Spleen (tissue), 11 donors: ENCODE measurements at regions not wholly inside any gene's neighbourhood (a gene's known extent, or its start where the extent isn't known, plus 50 kb on each side); places are given as distances from the start of the nearest gene placed in this dataset.

Source experiments
- DNase-seq: peaks from one replicate; pipeline ENCODE4 v3.0.0-alpha.2; 2020
- H3K27ac ChIP-seq, 8 donors: fragments of 200-600 bp; sonication (generic) in 7 of 8; 1 replicate in 4 of 8; 2 replicates in 4 of 8; pipeline versions ENCODE4 v1.5.0 to v1.8.0; 2016 to 2021; ENCODE audit warnings: inconsistent platforms in 4 of 8, mild to moderate bottlenecking in 4 of 8, moderate library complexity in 1 of 8
- H3K27me3 ChIP-seq, 7 donors: fragments of 200-600 bp; sonication (generic) in 6 of 7; replicated peaks in 1 of 7; 1 replicate in 4 of 7; 2 replicates in 3 of 7; pipeline versions ENCODE4 v1.5.0 to v1.8.0; 2016 to 2021; ENCODE audit warnings: inconsistent platforms in 3 of 7, mild to moderate bottlenecking in 1 of 7
- H3K36me3 ChIP-seq, 6 donors: fragments of 200-600 bp; sonication (generic) in 5 of 6; 1 replicate in 4 of 6; 2 replicates in 2 of 6; pipeline versions ENCODE4 v1.5.0 to v1.8.0; 2016 to 2021; ENCODE audit warnings: inconsistent platforms in 2 of 6
- H3K4me1 ChIP-seq, 6 donors: fragments of 200-600 bp; sonication (generic) in 5 of 6; 1 replicate in 3 of 6; 2 replicates in 3 of 6; pipeline versions ENCODE4 v1.5.0 to v1.8.0; 2016 to 2021; ENCODE audit warnings: inconsistent platforms in 3 of 6
- H3K4me3 ChIP-seq, 8 donors: fragments of 200-600 bp; sonication (generic) in 7 of 8; 1 replicate in 4 of 8; 2 replicates in 4 of 8; pipeline versions ENCODE4 v1.5.0 to v1.8.0; 2016 to 2021; ENCODE audit warnings: inconsistent platforms in 4 of 8, mild to moderate bottlenecking in 4 of 8, moderate library complexity in 2 of 8
- H3K9me3 ChIP-seq, 8 donors: fragments of 200-600 bp; sonication (generic) in 7 of 8; 1 replicate in 4 of 8; 2 replicates in 4 of 8; pipeline versions ENCODE4 v1.5.0 to v1.8.0; 2016 to 2021; ENCODE audit warnings: inconsistent platforms in 4 of 8
- POLR2A ChIP-seq, 3 donors: fragments of 450-650 bp; IDR thresholded peaks; one replicate each; pipeline ENCODE4 v1.5.1; 2017; ENCODE audit warnings: antibody characterized with exemption in 3 of 3, mild to moderate bottlenecking in 1 of 3
- POLR2AphosphoS5 ChIP-seq, 3 donors: sonication (generic); formaldehyde crosslinking; IDR thresholded peaks; one replicate each; pipeline ENCODE4 v1.5.1; 2017; ENCODE audit warnings: antibody characterized with exemption in 3 of 3
- WGBS, 5 donors: extraction: QIAGEN DNeasy Blood & Tissue Kit in 3 of 5; methylation state at CpG; one replicate each; pipeline versions ENCODE4 v1.1.5 to v1.1.7; 2013 to 2018; 5-methylcytosine and 5-hydroxymethylcytosine counted together
- intact Hi-C: fragments of 100-400 bp; cut with DNase I; formaldehyde crosslinking; loops from one replicate; pipeline ENCODE4 v1.15.0; 2023; ENCODE audit warnings: low total_unique reads
- TF ChIP-seq, protein P1 (sequence below), 11 experiments: fragments of 200-600 bp in 7 of 11; fragments of 450-650 bp in 4 of 11; sonication (generic) in 4 of 11; IDR thresholded peaks in 8 of 11; conservative IDR thresholded peaks in 3 of 11; 1 replicate in 7 of 11; 2 replicates in 4 of 11; pipeline versions ENCODE4 v1.4.0 to v1.8.0; 2016 to 2021; ENCODE audit warnings: antibody characterized with exemption in 11 of 11, inconsistent platforms in 4 of 11, mild to moderate bottlenecking in 1 of 11
- donor health status: healthy with polysubstance abuse.
- donor health status: DM: no; HTN: no; CAD: no; lungs with moderate emphysema.
- donor health status: DM: no; HTN: no; CAD: no.
- donor health status: Bipolar disorder and iron deficiency.
- donor health status: healthy.
- donor health status: DM: no; HTN: no; CAD: no.
- donor health status: DM: yes; HTN: yes; CAD: no.

- Histone ChIP-seq H3K27me3 (no peaks in the 10 kb centered on the region), H3K27ac (no peak overlapping the region), H3K36me3 (no peaks in the 10 kb centered on the region), H3K4me1 (peaks cover 0 to 41% (median 10%) of the 10 kb centered on the region in 6 donors), H3K9me3 (no peaks in the 10 kb centered on the region), H3K4me3 (no peak overlapping the region)
- no peak for TF ChIP-seq POLR2A (IDR thresholded peaks at IDR 0.05)
- TF ChIP-seq, protein P1, sequence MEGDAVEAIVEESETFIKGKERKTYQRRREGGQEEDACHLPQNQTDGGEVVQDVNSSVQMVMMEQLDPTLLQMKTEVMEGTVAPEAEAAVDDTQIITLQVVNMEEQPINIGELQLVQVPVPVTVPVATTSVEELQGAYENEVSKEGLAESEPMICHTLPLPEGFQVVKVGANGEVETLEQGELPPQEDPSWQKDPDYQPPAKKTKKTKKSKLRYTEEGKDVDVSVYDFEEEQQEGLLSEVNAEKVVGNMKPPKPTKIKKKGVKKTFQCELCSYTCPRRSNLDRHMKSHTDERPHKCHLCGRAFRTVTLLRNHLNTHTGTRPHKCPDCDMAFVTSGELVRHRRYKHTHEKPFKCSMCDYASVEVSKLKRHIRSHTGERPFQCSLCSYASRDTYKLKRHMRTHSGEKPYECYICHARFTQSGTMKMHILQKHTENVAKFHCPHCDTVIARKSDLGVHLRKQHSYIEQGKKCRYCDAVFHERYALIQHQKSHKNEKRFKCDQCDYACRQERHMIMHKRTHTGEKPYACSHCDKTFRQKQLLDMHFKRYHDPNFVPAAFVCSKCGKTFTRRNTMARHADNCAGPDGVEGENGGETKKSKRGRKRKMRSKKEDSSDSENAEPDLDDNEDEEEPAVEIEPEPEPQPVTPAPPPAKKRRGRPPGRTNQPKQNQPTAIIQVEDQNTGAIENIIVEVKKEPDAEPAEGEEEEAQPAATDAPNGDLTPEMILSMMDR (IDR thresholded peaks at IDR 0.05 in 8 of 11, conservative IDR thresholded peaks at IDR 0.05 in 3 of 11) = no peak
- no peak for TF ChIP-seq POLR2AphosphoS5 (IDR thresholded peaks at IDR 0.05)
- intact Hi-C loops = no loop called here
- no peak for DNase-seq
- WGBS, 5 donors = 85 to 95% (median 88%) methylated on average over 4 of the region's 4 CpGs
Measured at GRCh38 chr13:48857576-48857975, 118.1 kb upstream of the FNDC3A start.

- DNase-seq = no peak
- WGBS, 5 donors = 33 to 44% (median 37%) methylated on average over 3 of the region's 3 CpGs
- Histone ChIP-seq H3K36me3 (no peaks in the 10 kb centered on the region), H3K9me3 (no peaks in the 10 kb centered on the region), H3K4me1 (peaks cover 0 to 39% (median 10%) of the 10 kb centered on the region in 6 donors), H3K27me3 (no peaks in the 10 kb centered on the region), H3K4me3 (no peak overlapping the region), H3K27ac (no peak overlapping the region)
- TF ChIP-seq POLR2A (IDR thresholded peaks at IDR 0.05) = no peak
- TF ChIP-seq, protein P1 (IDR thresholded peaks at IDR 0.05 in 8 of 11, conservative IDR thresholded peaks at IDR 0.05 in 3 of 11) = no peak
- no peak for TF ChIP-seq POLR2AphosphoS5 (IDR thresholded peaks at IDR 0.05)
- intact Hi-C loops = no loop called here
Measured at GRCh38 chr13:48858122-48858902, 117.4 kb upstream of the FNDC3A start.

- Histone ChIP-seq H3K4me1 (peaks cover 0 to 29% (median 10%) of the 10 kb centered on the region in 6 donors), H3K36me3 (no peaks in the 10 kb centered on the region), H3K4me3 (peak overlapping the region in 1 of 8 donors; percentile 14), H3K27me3 (no peaks in the 10 kb centered on the region), H3K27ac (peak overlapping the region in 7 of 8 donors; percentile 6 to 67 (median 38)), H3K9me3 (no peaks in the 10 kb centered on the region)
- DNase-seq = no peak
- no peak for TF ChIP-seq POLR2AphosphoS5 (IDR thresholded peaks at IDR 0.05)
- TF ChIP-seq, protein P1 (IDR thresholded peaks at IDR 0.05 in 8 of 11, conservative IDR thresholded peaks at IDR 0.05 in 3 of 11) = no peak
- intact Hi-C loops = no loop called here
- 54 to 69% (median 61%) methylated on average over 3 of the region's 3 CpGs for WGBS, 5 donors
Measured at GRCh38 chr13:48859272-48860105, 116.2 kb upstream of the FNDC3A start.

- H3K27ac ChIP-seq = peak overlapping the region in 2 of 8 donors; percentile 38 to 67
- H3K4me1 ChIP-seq = peaks cover 0 to 29% (median 10%) of the 10 kb centered on the region in 6 donors
- intact Hi-C loops = no loop called here
- H3K4me3 ChIP-seq = no peak overlapping the region
- H3K36me3 ChIP-seq = no peaks in the 10 kb centered on the region
- 69 to 92% (median 79%) methylated on average over 1 of the region's 1 CpG for WGBS, 5 donors
- DNase-seq = no peak
- TF ChIP-seq POLR2A (IDR thresholded peaks at IDR 0.05) (no peak), POLR2AphosphoS5 (IDR thresholded peaks at IDR 0.05) (no peak)
- TF ChIP-seq, protein P1 (IDR thresholded peaks at IDR 0.05 in 8 of 11, conservative IDR thresholded peaks at IDR 0.05 in 3 of 11) = no peak
- H3K27me3 ChIP-seq = no peaks in the 10 kb centered on the region
- H3K9me3 ChIP-seq = no peaks in the 10 kb centered on the region
Measured at GRCh38 chr13:48860364-48860763, 115.3 kb upstream of the FNDC3A start.
